Testis (tissue), 2 donors: ENCODE measurements at regions not wholly inside any gene's neighbourhood (a gene's known extent, or its start where the extent isn't known, plus 50 kb on each side); places are given as distances from the start of the nearest gene placed in this dataset.

Source experiments
- CTCF ChIP-seq, 3 experiments: fragments of 450-650 bp in 2 of 3; fragments of 200-600 bp in 1 of 3; sonication (generic) in 1 of 3; IDR thresholded peaks; one replicate each; pipeline ENCODE4 v1.5.1; 2016 to 2019; ENCODE audit warnings: antibody characterized with exemption in 3 of 3, mild to moderate bottlenecking in 2 of 3, moderate library complexity in 1 of 3
- POLR2A ChIP-seq: fragments of 450-650 bp; IDR thresholded peaks from one replicate; pipeline ENCODE4 v1.6.1; 2017; ENCODE audit warnings: antibody characterized with exemption, mild to moderate bottlenecking, moderate library complexity

GRCh38 chr7:90078921-90079320 lies 75.3 kb upstream of the STEAP1 start:
- TF ChIP-seq CTCF (IDR thresholded peaks at IDR 0.05) (no peak), POLR2A (no peak)
